ENCODE measurements at regions not wholly inside any gene's neighbourhood (a gene's known extent, or its start where the extent isn't known, plus 50 kb on each side); places are given as distances from the start of the nearest gene placed in this dataset.

- H3K4me2 ChIP-seq (ENCODE audit: low read length): no peak overlapping the region
- H2AFZ ChIP-seq (ENCODE audit: low read length): no peak overlapping the region
- H3K9ac ChIP-seq (ENCODE audit: low read length): no peak overlapping the region
- H3K4me3 ChIP-seq (ENCODE audit: low read depth, low read length, poor library complexity, severe bottlenecking): no peak overlapping the region
- H3K36me3 ChIP-seq (ENCODE audit: insufficient read depth, low read length): no peaks in the 10 kb centered on the region
- H3K4me1 ChIP-seq (ENCODE audit: insufficient read depth, low read length, severe bottlenecking): no peaks in the 10 kb centered on the region
- no peaks in the 10 kb centered on the region for H3K9me2 ChIP-seq (ENCODE audit: low read depth, low read length)
- TF ChIP-seq EZH2 (IDR thresholded peaks at IDR 0.05; ENCODE audit: borderline replicate concordance, low read length): no peak
- no peak for TF ChIP-seq CTCF (IDR thresholded peaks at IDR 0.05; ENCODE audit: low read length)
- H3K79me2 ChIP-seq (ENCODE audit: insufficient read depth, low read length): no peaks in the 10 kb centered on the region
- H3F3A ChIP-seq (ENCODE audit: insufficient read depth, low read length): no peaks in the 10 kb centered on the region
- H3K27ac ChIP-seq (ENCODE audit: low read depth, low read length, poor library complexity, severe bottlenecking): no peak overlapping the region
- no peaks in the 10 kb centered on the region for H4K20me1 ChIP-seq (ENCODE audit: insufficient read depth, low read length)
- no peaks in the 10 kb centered on the region for H3K27me3 ChIP-seq (ENCODE audit: insufficient read depth, low read length)
- H3K9me3 ChIP-seq (ENCODE audit: low read length): no peaks in the 10 kb centered on the region
Measured at GRCh38 chr1:224804220-224804619, 125.3 kb upstream of the DNAH14 start.

- H2AFZ ChIP-seq (ENCODE audit: low read length): no peak overlapping the region
- no peak overlapping the region for H3K9ac ChIP-seq (ENCODE audit: low read length)
- no peaks in the 10 kb centered on the region for H3K79me2 ChIP-seq (ENCODE audit: insufficient read depth, low read length)
- no peak overlapping the region for H3K4me3 ChIP-seq (ENCODE audit: low read depth, low read length, poor library complexity, severe bottlenecking)
- H3K9me2 ChIP-seq (ENCODE audit: low read depth, low read length): no peaks in the 10 kb centered on the region
- no peaks in the 10 kb centered on the region for H3F3A ChIP-seq (ENCODE audit: insufficient read depth, low read length)
- no peaks in the 10 kb centered on the region for H3K27me3 ChIP-seq (ENCODE audit: insufficient read depth, low read length)
- H4K20me1 ChIP-seq (ENCODE audit: insufficient read depth, low read length): no peaks in the 10 kb centered on the region
- no peak overlapping the region for H3K27ac ChIP-seq (ENCODE audit: low read depth, low read length, poor library complexity, severe bottlenecking)
- H3K4me2 ChIP-seq (ENCODE audit: low read length): no peak overlapping the region
- no peaks in the 10 kb centered on the region for H3K4me1 ChIP-seq (ENCODE audit: insufficient read depth, low read length, severe bottlenecking)
- no peaks in the 10 kb centered on the region for H3K36me3 ChIP-seq (ENCODE audit: insufficient read depth, low read length)
- TF ChIP-seq CTCF (IDR thresholded peaks at IDR 0.05; ENCODE audit: low read length): no peak
- TF ChIP-seq EZH2 (IDR thresholded peaks at IDR 0.05; ENCODE audit: borderline replicate concordance, low read length): no peak
- H3K9me3 ChIP-seq (ENCODE audit: low read length): no peaks in the 10 kb centered on the region
Measured at GRCh38 chr1:224805889-224806288, 123.6 kb upstream of the DNAH14 start.

- Histone ChIP-seq H3K9me3 (ENCODE audit: low read length) (no peaks in the 10 kb centered on the region), H3K27me3 (ENCODE audit: insufficient read depth, low read length) (no peaks in the 10 kb centered on the region), H3K79me2 (ENCODE audit: insufficient read depth, low read length) (no peaks in the 10 kb centered on the region), H3K36me3 (ENCODE audit: insufficient read depth, low read length) (no peaks in the 10 kb centered on the region), H3K4me2 (ENCODE audit: low read length) (no peak overlapping the region), H3K4me1 (ENCODE audit: insufficient read depth, low read length, severe bottlenecking) (no peaks in the 10 kb centered on the region), H3K9me2 (ENCODE audit: low read depth, low read length) (no peaks in the 10 kb centered on the region), H3K9ac (ENCODE audit: low read length) (no peak overlapping the region), H3K27ac (ENCODE audit: low read depth, low read length, poor library complexity, severe bottlenecking) (no peak overlapping the region), H2AFZ (ENCODE audit: low read length) (no peak overlapping the region), H4K20me1 (ENCODE audit: insufficient read depth, low read length) (no peaks in the 10 kb centered on the region), H3F3A (ENCODE audit: insufficient read depth, low read length) (no peaks in the 10 kb centered on the region), H3K4me3 (ENCODE audit: low read depth, low read length, poor library complexity, severe bottlenecking) (no peak overlapping the region)
- TF ChIP-seq CTCF (IDR thresholded peaks at IDR 0.05; ENCODE audit: low read length): no peak
- no peak for TF ChIP-seq EZH2 (IDR thresholded peaks at IDR 0.05; ENCODE audit: borderline replicate concordance, low read length)
Measured at GRCh38 chr1:224809137-224809536, 120.3 kb upstream of the DNAH14 start.

Measured in OCI-LY1 (cell line).